HG03045 (cell line): ENCODE measurements at regions not wholly inside any gene's neighbourhood (a gene's known extent, or its start where the extent isn't known, plus 50 kb on each side); places are given as distances from the start of the nearest gene placed in this dataset.

Experiments used
- ATAC-seq: cut with Tn5 transposase; IDR thresholded peaks from one replicate; pipeline ENCODE4 v1.9.1; 2021; ENCODE audit warnings: mild to moderate bottlenecking, moderate library complexity; ENCODE audit not compliant: unreplicated experiment

- ATAC-seq = no peak
These were observed 135.1 kb upstream of the SEL1L start for GRCh38 chr14:81668626-81669274.

- ATAC-seq = no peak
These were observed 135.7 kb upstream of the SEL1L start for GRCh38 chr14:81669308-81669707.

DNA sequence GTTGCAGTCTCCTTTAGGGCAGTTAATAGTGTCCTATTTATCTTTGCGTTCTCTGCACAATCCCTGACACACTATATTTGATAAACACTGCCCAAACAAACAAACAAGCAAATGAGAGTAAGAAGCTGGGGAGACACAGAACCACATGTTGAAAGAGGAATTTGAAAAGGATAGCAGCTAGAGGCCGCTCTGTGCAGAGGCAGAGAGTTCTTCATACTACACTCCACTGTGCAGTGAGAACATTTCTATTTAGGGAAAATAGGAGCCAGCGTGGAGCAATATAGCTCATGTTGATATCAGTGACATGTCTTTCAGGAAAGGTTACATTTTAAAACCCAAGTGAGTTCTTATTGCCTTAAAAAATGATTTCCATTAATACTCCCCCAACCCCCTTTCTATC, 140.3 kb upstream of the SEL1L start:
- no peak for ATAC-seq

- ATAC-seq = no peak
These were observed 142.7 kb upstream of the SEL1L start for GRCh38 chr14:81676395-81676794.

DNA sequence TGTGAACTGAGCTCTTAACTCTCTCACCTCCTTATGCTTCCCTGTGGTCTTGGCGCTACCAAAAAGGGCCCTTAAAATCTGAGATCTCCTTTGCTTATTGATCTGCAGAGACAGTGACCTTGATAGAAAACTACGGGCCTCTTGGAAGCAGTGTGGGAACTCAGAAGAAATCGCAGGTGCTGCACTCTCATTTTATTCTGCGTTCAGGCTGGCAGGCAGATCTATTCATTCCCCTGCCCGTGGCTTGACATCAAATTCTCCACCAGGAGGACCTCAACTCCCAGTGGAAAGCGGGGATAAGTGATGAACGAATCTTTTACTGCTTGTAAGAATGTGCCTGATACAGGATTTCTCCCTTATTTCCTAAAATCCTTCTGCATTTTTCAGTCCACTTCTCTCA, 143.2 kb upstream of the SEL1L start:
- ATAC-seq = no peak

- ATAC-seq = no peak
These were observed 144.1 kb upstream of the SEL1L start for GRCh38 chr14:81677736-81678135.

DNA sequence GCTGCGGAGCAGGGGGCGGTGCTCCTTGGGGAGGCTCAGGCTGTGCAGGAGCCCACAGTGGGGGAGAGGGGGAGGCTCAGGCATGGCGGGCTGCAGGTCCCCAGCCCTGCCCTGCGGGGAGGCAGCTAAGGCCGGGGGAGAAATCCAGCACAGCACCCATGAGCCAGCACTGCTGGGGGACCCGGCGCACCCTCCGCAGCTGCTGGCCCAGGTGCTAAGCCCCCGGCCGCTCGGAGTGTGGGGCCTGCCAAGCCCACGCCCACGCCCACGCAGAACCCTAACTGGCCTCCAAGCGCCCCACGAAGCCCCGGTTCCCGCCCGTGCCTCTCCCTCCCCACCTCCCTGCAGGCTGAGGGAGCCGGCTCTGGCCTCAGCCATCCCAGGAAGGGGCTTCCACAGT, 145.6 kb upstream of the SEL1L start:
- ATAC-seq = no peak

DNA sequence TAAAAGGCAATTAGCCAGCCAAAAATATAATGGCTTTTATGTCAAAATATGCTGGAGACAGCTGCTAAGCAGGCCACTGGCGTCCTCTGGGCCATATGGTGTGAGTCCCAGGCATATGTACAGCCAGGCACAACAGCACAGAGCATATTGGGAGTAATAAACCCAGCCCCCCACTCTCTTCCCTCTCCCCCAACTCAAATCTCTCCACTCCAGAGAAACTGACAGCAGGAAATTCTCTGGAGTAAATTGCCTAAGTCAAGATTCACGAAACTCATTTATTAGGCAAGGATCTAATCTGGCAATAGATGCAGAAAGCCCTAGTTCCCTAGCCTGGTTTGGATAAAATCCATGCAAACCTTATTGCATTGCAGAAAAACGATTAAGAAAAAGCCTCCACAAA, 147.9 kb upstream of the SEL1L start:
- no peak for ATAC-seq

GRCh38 chr14:81682134-81682533, 148.5 kb upstream of the SEL1L start:
- no peak for ATAC-seq

DNA sequence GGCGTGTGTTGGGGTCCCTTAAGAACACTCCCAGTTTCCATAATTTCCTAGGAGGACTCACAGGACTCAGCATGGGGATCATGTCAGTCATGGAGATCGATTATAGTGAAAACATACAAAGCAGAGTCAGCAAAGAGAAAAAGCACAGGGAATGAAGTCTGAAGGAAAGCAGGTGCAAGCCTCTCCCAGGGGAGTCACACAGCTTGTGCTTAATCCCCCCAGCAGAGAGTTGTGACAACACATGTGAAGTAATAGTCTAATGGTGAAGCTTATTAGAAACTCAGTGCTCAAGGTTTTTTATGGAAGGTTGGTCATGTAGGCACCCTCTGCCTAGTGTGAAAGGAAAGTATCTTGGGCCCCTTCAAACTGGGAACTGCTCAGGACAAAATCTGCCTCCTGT, 149.0 kb upstream of the SEL1L start:
- ATAC-seq = no peak

DNA sequence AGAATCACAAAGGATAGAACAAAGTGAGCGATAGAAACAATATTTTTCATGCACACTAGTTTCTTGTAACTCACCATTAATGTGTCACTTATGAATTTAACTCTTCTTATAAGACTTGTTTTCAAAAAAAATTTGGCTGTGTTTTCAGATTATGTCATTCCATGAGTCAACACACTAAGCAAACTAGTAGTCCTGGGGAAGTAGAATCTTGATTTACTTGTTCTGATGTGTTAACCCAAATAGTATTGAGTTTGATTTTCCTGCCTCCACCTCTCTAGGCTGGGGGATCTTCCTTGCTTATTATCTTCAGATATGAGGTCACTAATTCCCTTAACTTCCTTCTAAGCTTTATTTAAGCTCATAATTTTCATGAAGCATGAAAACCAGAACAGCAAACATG, 151.0 kb upstream of the SEL1L start:
- ATAC-seq = no peak

- ATAC-seq = no peak
These were observed 152.9 kb upstream of the SEL1L start for GRCh38 chr14:81686512-81686911.

GRCh38 chr14:81691931-81692330, 158.3 kb upstream of the SEL1L start:
- ATAC-seq = no peak

- ATAC-seq = no peak
These were observed 160.8 kb upstream of the SEL1L start for GRCh38 chr14:81694419-81694818.

GRCh38 chr14:81709681-81710080, 176.0 kb upstream of the SEL1L start:
- no peak for ATAC-seq

- no peak for ATAC-seq
These were observed 176.7 kb upstream of the SEL1L start for GRCh38 chr14:81710232-81710845.

DNA sequence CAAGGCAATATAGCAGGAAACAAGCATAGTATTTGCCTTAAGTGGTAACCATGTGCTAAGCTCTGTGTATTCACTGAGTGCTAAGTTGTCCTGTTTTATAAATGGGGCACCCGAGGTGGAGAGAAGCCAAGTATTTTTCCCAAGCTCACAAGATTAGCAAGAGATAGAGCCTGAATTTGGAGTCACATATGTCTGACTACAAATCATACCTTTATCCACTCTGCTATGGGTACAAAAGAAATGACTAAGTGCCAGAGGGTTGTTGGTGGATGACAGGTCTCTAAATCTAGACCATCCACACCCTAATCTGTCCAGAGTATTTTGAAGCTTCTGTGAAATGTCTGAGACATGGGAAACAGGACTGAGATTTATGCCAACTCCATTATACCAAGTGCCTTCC, 182.1 kb upstream of the SEL1L start:
- no peak for ATAC-seq

DNA sequence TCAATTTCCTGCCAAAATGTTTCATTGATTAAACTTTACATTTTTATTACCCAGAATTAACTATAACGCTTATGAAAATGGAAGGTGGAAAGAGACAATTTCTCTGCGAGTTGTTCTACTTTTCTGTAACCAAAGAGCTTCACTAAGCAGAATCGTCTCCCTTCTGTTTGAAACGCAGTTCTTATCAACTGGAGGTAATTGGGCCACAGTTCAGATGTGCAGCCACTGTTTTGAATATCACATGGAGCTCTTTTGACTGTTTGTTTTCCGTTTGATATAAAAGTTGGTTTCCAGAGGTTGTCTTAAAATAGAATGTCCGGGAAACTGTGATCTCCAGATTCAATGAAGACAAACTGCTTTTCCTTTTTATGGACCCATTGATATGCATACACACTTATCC, 183.3 kb upstream of the SEL1L start:
- ATAC-seq = no peak

- ATAC-seq = no peak
These were observed 190.3 kb upstream of the SEL1L start for GRCh38 chr14:81723956-81724355.

DNA sequence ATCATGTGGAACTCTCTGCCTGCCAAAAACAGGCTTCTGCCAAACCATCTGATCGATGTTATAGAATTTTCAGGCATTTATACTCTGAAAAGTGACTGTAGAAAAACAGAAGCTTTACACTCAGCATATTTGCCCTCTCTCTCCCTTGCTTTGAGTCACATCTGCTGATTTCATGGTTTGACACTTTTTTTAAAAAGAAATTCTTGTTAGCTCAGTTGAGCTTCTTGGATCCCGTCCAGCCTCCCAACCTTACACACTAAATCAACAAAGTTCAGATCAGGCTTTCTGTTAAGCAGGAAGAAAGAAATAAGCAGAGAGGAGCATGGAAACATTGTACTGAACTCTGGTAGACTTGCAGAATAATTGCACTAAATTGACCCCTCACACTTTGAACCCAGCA, 193.6 kb upstream of the SEL1L start:
- ATAC-seq = no peak

GRCh38 chr14:81728447-81728846, 194.8 kb upstream of the SEL1L start:
- no peak for ATAC-seq

DNA sequence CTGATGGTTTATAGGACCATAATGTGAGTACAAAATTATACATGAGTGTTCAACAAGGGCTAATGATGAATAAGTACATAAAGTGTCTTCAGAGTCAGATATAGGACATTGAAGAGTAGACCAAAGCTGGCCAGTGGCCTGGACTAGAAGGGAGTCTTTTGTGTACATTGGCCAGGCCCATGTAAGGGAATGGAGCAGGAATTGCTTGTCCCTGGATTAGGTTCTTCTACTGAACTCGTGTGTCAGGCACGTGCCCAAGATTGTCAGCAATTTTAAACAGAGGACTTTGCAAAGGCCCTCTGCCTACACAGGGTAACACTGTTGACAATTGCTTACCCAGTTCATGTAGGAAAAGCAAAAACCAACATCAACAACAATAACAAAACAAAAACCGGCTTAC, 196.0 kb upstream of the SEL1L start:
- no peak for ATAC-seq

DNA sequence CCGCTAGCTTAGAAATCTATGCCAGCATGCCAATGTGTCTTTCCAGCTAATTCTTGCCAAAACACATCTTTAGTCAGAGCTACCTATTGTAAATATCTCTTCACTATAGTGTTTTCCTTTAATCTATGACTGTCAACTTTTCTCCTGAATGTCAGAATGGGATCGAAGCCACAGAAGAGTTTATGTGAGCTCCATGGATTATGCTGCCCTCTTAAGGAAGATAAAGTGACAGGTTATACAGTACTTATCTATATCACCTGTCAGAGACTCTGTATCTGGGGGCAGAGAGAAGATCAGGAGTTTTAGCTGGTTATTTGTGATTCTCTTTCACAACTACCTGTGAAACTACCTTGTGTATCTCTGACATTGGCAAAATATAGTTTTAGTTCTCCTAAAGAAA, 204.3 kb upstream of the SEL1L start:
- ATAC-seq = no peak
